GM18498 (cell line): ENCODE measurements at regions not wholly inside any gene's neighbourhood (a gene's known extent, or its start where the extent isn't known, plus 50 kb on each side); places are given as distances from the start of the nearest gene placed in this dataset.
"Not testable (repeated sequence)": the region's sequence is repeated elsewhere in the genome, so short reads cannot be mapped to it uniquely, and the experiment has no call there.

Experiments used
- ATAC-seq: cut with Tn5 transposase; IDR thresholded peaks from one replicate; pipeline ENCODE4 v1.9.1; 2021; ENCODE audit warnings: mild to moderate bottlenecking, moderate library complexity; ENCODE audit not compliant: unreplicated experiment

DNA sequence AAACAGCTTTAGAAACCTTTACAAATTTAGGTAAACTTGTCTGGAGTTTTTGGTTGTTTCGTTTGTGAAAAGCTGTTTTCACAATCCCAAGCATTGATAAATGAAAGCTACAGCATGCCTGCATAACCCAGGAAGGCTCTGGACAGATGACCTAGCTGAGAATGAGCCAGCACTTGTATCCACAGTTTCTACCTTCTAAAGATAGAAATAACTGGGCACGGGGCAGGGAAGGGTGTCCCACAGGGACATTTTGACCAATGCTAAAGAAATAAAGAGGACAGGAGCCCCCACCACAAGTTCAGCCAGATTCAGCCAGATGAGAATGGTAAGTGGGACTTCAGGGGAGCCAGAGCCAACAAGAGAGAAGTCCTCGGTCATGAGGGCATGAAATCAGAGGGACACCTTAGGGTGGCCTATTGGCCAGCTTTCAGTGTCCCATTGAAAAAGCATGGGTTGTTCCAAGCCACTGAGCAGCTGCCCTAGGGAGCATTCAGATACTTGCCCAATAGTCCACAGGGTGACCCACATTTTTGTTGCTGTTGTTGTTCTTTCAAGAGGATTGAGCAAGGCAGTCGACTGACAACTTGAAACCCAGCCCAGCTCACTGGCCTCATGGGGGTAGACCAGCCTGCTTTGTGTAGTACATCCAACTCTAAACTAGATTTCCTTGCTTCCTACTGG, 140.3 kb upstream of the NUDT4 start:
- no peak for ATAC-seq

DNA sequence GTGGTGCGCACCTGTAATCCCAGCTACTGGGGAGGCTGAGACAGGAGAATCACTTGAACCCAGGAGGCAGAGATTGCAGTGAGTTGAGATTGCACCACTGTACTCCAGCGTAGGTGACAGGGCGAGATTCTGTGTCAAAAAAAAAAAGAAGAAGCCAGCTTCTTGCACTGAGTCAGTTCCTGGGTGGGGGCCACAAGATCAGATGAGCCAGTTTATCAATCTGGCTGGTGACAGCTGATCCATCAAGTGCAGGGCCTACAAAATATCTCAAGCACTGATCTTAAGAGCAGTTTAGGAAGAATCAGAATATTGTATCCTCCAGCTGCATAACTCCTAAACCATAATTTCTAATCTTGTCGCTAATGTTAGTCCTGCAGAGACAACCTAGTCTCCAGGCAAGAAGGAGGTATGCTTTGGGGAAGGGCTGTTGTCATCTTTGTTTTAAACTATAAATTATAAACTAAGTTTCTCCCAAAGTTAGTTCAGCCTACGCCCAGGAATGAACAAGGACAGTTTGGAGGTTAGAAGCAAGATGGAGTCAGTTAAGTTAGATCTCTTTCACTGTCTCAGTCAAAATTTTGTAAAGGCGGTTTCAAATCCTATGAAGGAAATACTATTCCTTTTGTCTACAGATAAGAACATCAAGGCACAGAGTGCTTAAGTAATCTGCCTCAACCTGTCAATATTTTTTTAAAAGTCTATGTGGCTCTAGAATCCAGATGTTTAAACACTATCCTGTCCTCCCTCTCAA, 139.0 kb upstream of the NUDT4 start:
- not testable (repeated sequence) for ATAC-seq

DNA sequence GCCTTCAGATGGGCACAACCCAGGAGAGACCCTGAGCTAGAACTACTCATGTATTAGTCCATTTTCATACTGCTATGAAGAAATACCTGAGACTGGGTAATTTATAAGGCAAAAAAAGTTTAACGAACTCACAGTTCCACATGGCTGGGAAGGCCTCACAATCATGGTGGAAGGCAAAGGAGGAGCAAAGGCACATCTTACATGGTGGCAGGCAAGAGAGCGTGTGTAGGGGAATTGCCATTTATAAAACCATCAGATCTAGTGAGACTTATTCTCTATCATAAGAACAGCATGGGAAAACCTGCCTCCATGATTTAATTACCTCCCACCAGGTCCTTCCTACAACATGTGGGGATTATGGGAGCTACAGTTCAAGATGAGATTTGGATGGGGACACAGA, 137.9 kb upstream of the NUDT4 start:
- ATAC-seq: not testable (repeated sequence)

DNA sequence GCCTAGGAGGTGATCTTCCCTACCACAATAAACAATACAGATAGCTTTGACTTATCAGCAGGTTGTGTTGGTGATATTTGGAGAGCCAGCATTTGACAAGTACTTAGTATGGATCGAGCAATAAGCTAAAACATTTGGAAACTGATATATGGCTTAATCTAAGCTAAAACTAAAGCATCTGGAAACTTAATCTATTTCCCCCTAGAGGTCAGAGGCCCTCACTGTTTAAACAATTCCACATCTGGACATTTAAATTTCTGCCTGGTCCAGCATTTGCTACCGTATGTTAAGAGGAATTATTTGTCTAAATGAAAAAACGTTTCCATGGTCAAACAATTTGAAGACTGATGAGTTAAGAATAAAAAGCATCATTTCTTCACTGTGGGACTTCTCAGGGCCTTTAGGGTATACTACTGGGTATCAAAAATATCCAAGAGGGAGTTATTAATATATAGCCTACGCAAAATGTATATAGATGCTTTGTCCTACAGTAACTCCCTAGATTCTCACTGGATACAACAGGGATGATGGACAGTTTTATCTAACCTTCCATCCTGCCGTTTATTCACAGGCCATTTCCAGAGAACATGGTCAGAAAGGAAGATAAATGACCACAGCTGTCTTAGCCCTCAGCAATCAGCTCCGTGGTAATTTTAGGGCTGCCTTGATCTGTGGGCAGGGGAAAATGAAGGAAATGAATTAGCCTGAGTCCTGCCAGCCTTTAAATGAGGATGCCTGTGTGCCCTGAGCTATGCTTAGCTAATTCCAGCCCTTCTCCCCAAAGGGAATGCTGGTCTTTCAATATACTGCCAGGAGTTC, 135.4 kb upstream of the NUDT4 start:
- ATAC-seq: no peak

DNA sequence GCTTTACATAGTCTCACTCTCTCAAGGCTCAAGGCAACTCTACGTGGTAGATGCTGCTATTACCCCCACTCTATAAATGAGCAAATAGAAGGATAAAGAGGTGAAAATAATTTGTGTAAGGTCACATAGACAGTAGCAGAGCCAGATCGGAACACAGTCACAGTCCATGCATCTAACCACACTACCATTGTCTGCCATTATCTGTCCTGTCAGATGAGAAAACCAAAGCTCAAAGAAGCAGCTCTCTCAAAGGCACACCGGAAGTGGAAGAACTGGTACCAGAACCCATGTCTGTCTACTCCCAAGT, 134.4 kb upstream of the NUDT4 start:
- ATAC-seq: no peak

DNA sequence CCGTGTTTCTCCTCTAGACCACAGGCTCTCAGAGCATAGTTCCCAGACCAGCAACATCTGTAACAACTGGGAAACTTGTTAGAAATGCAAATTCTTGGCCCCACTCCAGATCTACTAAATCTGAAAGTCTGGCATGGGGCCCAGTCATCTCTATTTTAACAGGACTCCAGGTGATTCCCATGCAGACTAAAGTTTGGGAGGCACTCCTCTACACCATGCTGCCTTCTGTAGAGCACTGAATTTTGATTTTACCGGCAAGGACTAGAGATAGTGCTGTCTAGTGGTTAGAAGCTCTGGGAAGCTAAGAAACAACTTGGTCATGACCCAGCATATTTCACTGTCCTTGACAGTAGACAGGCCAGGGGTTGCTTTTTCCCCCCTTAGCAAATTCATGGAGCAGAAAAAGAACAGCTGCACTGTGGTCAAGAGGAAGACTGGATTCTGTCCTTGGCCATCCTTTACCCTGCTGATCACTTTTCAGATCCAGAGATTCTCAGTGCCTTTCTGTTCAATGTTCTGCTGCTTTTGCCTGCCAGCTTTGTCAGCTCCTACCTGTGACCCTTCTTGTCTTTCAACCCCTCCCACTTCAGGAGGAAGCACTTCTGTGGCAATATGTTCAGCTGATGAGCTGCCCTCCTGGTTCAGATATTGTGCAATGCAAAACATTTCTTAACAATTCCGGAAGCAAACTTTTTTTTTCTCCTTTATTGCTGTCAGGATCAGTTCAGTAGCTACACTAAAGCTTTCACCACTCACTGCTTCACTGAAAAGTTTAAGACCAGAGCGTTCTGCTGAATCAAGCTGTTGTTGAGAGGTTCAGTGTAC, 133.8 kb upstream of the NUDT4 start:
- peak; percentile 46 for ATAC-seq

DNA sequence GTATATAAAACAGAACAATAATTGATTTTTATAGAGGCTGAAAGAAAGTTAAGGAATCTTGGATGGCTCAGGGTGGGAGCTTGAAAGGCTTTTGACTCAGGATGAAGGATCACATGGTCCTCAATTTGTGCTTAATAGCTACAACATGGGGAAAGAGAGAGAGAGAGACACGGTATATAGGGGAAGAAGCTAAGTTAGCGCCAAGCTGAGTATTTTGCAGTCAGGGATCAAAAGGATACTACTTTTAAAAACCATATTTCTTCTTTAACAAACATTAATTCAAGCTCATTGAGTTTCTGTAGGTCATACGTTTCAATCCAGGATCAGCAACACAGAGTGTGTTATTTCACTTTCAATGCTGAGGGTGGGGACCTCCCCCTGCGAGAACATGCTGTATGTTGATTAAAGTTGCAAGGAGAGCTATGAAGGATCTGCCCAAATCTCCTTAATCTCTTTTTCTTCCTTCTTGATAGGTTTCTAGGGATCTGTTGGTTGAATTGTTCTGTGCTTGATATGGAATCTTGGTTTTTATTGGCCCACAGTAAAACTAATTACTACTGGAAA, 133.1 kb upstream of the NUDT4 start:
- peak; percentile 32 for ATAC-seq

DNA sequence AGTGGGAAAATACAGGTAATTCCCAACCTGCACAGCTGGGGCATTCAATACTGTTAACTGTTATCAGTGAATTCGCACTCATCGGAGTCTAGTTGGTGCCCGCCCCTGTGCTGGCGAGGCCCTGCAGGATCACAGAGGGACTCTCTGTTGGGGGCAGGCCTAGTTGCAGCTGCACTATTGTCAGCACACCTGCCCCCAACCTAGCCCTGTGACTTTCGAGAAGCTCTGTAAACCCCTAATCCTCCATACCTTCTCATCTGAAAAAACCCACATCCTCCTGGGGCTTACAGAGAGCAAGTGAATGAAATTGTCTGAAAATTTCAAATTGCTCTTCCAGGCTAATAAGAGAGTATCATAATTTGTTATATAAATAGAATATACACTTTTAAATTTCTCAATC, 132.2 kb upstream of the NUDT4 start:
- peak; percentile 76 for ATAC-seq

DNA sequence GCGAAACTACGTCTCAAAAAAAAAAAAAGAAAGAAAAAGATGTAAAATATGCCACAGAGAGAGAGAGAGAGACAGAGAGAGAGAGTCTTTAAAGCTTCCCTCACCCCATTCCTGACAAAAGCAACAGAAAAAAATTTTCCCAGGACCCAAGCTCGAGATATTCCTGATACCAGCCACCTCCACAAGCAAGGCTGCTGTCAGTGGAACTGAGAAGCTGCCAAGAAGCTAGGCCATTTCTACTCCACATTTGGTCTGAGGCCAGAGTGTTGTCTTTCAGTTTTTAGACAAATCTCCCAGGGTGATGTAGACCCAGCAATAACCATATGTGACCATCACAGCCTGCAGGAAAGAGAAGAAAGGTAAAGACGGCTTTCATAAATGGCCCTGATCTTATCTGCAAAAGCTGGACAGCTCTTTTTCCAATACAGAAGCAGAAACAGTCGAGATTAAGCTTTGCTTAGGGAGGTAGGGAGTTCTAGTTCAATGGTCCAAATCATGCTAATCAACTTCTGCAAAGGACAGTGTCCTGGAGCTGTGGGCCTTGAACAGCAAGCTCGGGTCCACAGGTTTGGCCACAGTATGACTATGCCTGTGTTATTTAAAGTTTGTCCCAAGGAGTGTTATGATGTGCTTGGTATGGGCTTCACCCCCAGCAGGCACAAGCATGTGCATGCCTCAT, 130.3 kb upstream of the NUDT4 start:
- no peak for ATAC-seq

DNA sequence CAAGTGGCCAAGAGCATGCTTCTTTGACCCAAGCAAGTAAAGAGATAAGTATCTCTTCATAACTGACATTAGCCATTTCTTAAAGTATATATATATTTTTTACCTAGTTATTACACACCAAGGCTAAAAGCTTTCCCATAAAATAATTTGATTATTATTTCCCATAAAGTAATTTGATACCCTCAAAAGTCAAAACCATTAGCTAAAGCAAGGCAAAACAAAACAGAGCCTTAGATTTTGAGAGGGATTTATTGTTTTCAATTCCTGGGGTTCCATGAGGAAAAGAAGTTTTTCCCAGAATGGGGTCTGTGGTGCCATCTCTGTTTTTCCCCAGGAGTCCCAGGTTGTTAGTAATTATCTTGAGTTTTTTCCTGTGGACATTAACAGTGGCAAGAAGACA, 125.5 kb upstream of the NUDT4 start:
- no peak for ATAC-seq

DNA sequence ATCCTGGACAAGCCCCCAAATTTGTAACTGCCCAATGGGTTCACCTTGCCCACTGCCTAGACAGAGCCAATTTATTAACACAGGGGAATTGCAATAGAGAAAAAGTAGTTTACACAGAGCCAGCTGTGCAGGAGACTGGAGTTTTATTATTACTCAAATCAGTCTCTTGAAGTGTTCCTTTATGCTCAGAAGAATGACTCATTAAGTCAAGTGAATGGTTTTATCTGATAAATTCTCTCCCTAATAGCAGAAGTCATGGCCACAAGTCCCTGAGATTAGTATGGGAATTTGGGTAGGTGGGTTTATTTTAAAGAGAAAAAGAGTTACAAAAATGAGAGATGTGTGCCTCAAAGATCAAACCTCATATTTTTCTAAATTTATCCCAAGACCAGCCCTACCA, 122.8 kb upstream of the NUDT4 start:
- no peak for ATAC-seq

DNA sequence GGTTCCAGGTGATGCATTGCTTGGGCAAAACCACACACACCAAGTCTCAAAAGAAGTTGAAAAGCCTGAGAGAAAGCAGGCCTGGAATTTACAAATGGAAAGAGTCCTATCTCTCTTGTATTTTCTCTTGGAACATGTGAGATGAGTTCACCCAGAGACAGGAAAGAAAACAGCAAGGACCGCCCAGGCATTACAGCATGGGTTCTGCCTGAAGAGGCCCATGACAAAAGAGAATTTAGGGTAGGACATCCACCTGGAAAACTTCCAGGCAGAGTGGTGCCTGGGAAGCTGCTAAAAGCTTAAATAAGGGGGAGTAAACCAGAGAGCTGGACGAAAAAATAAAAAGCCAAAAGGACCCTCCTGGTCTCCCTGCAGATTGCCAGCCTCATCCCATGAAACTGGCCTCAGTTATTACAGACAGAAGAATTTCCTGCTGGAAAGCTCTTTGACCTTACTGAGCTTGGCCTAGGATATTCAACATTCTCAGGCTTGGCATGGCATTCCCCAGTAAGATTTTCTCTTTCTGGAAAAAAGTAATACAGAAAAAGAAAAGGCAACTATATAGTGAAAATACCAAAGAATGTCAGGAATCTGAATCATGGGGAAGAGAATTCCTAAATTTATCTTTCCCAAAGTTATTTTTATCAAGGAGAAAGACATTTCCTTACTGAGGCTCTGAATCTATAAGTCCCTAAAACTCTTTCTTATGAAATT, 121.3 kb upstream of the NUDT4 start:
- ATAC-seq: no peak

DNA sequence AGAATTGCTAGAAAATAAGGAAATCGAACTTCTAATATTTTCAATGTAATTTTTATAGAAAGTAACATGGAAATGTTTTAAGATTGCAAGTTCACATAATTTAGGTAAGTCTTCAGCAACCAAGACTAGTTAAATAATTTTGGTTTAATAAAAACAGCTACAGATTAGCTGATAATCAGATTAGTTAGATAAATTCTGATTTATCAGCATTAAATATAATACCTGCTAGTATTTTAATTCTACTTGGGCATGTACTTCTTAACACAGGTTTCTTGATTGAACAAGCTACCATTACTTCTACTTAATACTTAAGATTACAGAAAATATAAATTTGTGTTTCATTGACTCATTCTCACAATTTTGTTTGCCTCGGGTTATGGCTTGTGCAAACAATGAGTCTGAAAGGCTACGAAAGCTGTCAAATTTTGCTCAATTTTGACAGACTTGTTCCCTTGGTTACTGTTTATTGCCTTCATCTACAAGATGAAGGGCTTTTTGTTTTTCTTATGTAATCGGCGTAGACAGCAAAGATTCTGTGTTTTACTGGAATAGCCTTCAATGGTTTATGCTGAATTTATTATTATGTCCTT, 116.1 kb upstream of the NUDT4 start:
- no peak for ATAC-seq

DNA sequence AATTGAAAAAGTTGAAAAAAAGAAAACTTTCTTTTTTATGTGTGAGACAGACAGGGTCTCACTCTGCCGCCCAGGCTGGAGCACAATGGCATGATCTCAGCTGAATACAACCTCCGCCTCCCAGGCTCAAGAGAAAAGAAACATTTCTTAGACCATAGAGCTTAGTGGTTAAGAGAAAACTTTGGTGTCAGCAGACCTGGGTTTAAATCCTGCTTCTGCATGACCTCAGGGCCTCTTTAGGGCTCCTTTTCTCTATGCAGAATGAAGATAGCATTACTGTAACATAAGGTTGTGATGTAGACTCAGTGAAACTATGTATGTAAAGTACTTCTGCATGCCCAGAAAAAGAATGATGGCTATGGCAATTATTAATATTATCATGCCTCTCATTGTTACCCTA, 104.7 kb upstream of the NUDT4 start:
- ATAC-seq: no peak

DNA sequence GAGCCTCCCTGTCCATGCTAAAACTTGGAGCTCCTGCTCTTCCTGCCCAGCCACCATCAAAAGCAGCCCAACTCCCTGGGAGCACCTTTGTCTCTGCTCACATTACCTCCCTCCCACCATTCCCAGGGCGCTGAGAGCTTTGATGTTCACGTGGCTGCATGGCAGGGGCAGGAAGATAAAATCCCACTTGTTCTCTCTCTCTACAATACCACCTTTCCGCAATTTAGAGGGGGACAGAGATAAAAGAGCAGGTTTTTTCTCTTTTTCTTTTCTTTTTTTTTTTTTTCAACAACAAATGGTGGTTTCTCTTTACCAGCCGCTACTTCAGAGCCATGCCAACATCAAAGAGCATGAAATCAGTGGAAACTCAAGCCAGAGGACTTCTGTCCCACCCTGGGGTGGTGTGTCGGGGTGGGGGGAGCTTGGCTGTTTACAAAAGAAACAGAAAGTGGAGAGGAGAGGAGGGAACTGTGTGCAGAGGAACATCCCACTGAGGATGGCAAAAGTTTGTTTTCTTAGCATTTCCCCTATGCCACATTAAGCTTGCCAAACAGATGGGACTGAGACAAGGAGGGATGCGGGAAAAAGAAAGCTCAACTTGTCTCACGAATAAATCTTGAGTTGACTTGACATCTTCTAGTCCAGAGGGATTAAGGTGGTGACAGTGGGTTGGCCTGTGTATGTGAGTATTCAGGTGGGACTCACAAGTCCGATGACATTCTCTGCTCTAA, 103.7 kb upstream of the NUDT4 start:
- ATAC-seq: no peak

DNA sequence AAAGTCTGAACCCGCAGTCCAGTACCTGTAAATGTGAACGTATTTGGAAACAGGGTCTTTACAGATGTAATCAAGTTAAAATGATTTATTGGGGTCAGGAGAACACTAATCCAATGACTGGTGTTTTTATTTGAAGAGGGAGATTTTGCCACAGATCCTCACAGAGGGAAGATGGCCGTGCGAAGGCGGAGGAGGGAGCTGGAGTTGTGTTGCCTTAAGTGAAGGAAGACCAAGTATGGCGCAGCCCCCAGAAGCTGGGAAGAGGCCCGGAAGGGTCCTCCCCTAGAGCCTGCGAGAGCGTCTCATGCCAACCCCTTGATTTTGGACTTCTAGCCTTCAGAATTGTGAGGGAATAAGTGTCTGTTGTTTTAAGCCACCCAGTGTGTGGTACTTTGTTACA, 102.8 kb upstream of the NUDT4 start:
- no peak for ATAC-seq

DNA sequence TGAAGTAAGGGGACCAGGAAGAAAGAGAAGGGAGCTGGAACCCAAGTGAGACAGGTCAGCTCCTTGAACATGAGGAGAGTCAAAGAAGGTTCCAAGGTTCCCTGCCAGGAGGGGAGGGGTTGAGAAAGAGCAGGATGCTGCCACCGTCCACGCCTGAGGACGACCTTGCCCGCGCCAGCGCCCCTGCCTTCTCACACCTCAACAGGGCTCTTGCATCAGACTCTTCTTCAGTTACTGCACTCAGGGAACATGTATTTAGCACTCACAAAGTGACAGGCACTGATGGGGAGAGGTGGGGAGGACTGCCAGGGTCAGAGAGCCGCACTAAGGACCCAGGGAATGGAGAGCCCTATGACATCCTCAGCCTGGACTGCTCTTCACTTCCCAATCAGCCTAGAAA, 102.1 kb upstream of the NUDT4 start:
- no peak for ATAC-seq

DNA sequence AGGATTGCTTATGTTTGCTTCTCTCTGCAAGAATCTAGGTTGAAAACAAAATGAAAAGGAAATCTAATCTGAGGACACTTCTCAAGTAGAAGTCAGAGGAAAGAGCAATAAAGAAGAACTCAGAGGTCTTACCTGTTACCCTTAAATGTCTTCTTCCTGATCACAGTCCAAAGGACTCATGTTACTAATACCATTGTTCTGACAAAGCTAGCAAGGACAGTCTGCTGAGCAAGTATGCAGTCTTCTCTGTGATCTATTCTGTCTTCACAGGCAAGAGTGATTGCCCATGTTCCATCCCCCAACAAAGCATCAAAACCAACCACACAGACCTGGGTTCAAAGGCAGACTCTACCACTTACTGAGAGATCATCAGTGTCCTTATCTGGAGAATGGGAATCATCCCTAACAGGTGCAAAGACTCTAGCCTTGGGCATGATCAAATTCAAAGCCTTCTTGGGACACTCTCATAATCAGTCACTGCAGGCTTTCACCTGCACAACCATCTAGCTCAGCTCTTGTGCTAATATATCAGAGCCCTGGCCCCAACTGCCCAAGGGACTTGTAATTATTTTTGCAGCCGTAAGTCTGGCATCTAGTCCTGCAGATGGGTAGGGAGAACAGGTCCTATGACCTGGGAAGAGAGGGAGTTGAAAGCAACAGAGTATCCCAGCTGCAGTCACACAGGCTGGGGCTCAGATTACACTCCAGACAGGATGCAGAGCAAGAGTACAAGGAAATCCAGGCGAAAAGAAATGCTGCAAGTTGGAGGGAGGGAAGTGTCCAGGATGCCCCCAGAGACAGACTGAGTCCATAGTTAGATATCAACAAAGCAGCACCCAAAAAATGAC, 97.9 kb upstream of the NUDT4 start:
- ATAC-seq: no peak
